ENCODE measurements at regions not wholly inside any gene's neighbourhood (a gene's known extent, or its start where the extent isn't known, plus 50 kb on each side); places are given as distances from the start of the nearest gene placed in this dataset.
"Not testable (repeated sequence)": the region's sequence is repeated elsewhere in the genome, so short reads cannot be mapped to it uniquely, and the experiment has no call there.

DNA sequence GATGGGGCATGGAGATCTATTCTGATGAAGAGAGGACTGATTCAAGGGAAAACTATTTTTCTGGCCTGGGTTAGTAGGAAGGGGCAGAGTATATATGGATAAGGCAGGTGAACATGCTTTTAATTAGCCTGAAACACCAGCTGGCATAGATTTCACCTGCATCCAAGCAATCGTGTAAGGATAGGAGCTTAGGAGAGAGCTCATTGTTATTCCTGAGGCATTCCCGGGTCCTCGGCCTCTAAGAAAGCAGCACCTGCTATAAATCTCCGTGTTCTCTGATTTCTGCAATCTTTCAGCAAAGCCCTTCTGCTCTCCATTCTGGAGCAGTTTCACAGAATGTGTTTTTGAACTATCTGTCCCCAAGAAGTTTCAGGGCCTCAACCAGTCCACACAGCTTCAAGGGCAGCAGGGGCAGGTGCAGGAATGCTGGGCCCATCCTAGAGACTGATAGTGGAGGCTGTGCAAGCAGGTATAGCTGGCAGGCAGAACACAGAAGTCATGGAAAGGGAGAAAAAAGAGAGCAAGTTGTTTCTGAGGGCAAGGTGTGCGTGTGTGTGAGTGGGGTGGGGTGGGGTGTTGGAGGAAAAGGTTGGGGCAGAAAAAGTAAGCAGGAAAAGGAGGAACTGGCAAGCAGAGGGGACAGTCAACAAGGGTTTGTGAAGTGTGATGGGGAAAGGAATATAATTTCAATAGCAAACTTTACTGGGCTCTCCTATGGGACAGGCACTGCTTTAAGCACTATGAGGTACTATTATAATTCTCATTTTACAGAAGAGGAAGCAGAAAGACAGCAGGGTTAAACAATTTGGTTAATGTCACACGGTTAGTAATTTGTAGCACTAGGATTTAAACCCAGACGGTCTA lies 203.7 kb upstream of the SSTR1 start:
- intact Hi-C loops (cut with micrococcal nuclease) = no loop called here
- Mint-ChIP-seq H3K9me3 (no peaks in the 10 kb centered on the region), H3K4me1 (ENCODE audit: low read depth) (no peaks in the 10 kb centered on the region), H3K27me3 (no peaks in the 10 kb centered on the region), H3K36me3 (ENCODE audit: low read depth) (no peaks in the 10 kb centered on the region), H3K4me3 (no peak overlapping the region), H3K27ac (no peak overlapping the region)

DNA sequence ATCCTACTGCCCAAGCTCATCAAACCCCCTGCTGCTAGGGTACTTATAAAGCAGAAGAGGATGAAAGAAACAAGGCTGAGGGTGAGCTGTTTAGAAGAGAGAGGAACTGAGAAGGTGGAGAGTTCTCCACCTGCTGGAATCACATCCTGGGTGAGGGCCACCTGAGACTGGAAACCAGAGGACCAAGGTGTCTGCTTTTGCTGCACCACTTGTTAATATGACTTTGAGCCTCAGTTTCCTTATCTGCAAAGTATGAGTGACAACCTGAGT lies 203.2 kb upstream of the SSTR1 start:
- no peak overlapping the region for H3K4me3 Mint-ChIP-seq
- H3K9me3 Mint-ChIP-seq = no peaks in the 10 kb centered on the region
- no peaks in the 10 kb centered on the region for H3K27me3 Mint-ChIP-seq
- H3K36me3 Mint-ChIP-seq (ENCODE audit: low read depth) = no peaks in the 10 kb centered on the region
- no peak overlapping the region for H3K27ac Mint-ChIP-seq
- intact Hi-C loops (cut with micrococcal nuclease) = no loop called here
- no peaks in the 10 kb centered on the region for H3K4me1 Mint-ChIP-seq (ENCODE audit: low read depth)

DNA sequence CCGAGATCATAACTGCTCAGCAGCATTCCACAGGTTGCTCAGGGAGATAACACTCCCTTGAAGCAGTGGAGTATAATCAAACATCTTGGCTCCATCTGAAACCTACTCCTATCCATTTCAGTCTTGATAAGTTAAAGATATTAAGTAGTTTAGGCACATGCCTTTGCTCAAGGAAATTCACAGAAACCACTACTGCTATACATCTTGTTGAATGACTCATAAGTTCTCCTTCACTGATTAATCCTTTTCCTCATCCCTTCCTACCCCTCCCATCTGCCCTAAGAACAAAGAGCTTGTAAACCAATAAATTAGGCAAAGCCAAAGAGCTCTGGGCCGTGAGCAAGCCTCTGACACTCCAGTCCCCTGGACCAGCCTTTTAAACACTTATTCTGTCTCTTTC lies 196.5 kb upstream of the SSTR1 start:
- H3K4me1 Mint-ChIP-seq (ENCODE audit: low read depth); intact Hi-C loops (cut with micrococcal nuclease); H3K27me3 Mint-ChIP-seq; H3K27ac Mint-ChIP-seq; H3K4me3 Mint-ChIP-seq; H3K36me3 Mint-ChIP-seq (ENCODE audit: low read depth): not testable (repeated sequence)
- peaks cover 45% of the 10 kb centered on the region for H3K9me3 Mint-ChIP-seq

DNA sequence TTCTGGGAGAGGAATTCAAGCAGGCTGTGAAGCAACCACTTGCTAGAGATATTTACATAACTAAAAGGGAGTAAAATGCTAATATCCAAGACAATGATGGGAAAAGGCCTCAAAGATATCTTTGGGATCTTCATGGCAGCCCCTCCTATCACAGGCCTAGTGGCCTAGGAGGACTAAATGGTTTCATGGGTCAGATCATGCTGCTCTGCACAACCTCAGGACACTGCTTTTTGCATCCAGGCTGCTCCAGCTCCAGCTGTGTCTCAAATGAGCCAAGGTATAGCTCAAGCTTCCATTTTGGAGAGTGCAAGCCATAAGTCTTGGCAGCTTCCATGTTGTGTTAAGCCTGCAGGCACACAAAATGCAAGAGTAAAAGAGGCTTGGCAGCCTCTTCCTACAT lies 195.6 kb upstream of the SSTR1 start:
- intact Hi-C loops (cut with micrococcal nuclease) = no loop called here
- H3K36me3 Mint-ChIP-seq (ENCODE audit: low read depth) = no peaks in the 10 kb centered on the region
- no peak overlapping the region for H3K27ac Mint-ChIP-seq
- no peak overlapping the region for H3K4me3 Mint-ChIP-seq
- H3K9me3 Mint-ChIP-seq = peaks cover 45% of the 10 kb centered on the region
- no peaks in the 10 kb centered on the region for H3K4me1 Mint-ChIP-seq (ENCODE audit: low read depth)
- H3K27me3 Mint-ChIP-seq = no peaks in the 10 kb centered on the region

DNA sequence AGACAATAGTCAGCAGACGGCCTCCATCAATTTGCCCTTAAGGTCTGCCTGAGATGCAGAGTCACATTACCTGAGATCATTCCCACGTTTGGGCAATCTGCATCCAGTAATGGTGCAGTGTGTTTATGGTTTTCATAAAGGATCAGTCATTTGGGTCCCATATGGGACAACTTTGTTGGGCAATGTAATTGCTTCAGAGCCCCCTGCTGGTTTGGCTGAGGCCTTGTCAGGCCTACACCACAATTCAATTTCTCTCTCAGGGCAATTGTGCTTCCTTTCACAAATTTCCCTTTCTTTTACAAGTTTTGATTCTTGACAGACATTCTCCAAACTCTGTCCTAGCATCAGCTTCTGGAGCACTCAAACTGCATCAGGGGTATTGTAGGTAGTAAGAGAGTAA lies 191.2 kb upstream of the SSTR1 start:
- intact Hi-C loops (cut with micrococcal nuclease) = no loop called here
- H3K9me3 Mint-ChIP-seq = peaks cover 33% of the 10 kb centered on the region
- H3K4me3 Mint-ChIP-seq = no peak overlapping the region
- no peaks in the 10 kb centered on the region for H3K36me3 Mint-ChIP-seq (ENCODE audit: low read depth)
- H3K27me3 Mint-ChIP-seq = no peaks in the 10 kb centered on the region
- H3K27ac Mint-ChIP-seq = no peak overlapping the region
- no peaks in the 10 kb centered on the region for H3K4me1 Mint-ChIP-seq (ENCODE audit: low read depth)

DNA sequence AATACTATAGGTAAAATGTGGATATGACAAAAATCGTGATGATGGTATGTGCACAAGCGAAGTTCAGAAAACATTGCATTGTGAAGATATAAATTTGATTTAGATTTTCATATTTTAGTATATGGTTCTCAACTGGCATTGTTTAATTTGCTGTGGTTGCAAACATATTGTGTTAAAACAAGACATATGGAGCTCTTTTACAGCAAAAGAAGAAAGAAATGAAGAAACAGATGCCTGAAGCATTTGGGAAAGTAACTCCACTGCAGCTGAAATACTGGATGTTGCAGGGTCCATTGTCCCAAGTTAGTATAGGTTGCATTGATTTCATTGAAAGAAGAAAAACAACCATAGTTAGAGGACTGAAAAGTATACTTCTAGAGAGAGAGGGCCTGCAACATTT lies 185.8 kb upstream of the SSTR1 start:
- Mint-ChIP-seq H3K4me3 (no peak overlapping the region), H3K27me3 (no peaks in the 10 kb centered on the region), H3K9me3 (peaks cover 26% of the 10 kb centered on the region), H3K36me3 (ENCODE audit: low read depth) (no peaks in the 10 kb centered on the region), H3K4me1 (ENCODE audit: low read depth) (no peaks in the 10 kb centered on the region), H3K27ac (no peak overlapping the region)
- intact Hi-C loops (cut with micrococcal nuclease) = no loop called here

DNA sequence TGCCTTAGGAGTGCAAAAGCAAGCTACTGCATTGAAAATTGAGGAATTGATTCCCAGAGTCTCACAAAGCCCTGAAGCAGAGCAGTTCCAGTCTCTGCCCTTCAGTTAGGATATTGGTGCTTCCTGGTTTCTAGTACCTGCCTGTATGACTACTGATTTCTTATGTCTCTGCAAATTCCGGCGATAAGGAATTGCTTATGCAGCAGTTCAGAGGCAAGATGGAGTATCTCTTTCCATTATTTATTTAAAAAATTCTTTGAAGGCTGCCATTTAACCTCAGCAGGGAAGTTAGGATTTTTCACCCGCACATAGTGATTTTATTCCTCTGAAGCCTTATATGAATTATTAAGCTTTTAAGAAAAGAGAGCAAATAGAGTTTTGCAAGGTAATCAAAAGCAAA lies 184.9 kb upstream of the SSTR1 start:
- Mint-ChIP-seq H3K4me3 (no peak overlapping the region), H3K9me3 (peaks cover 28% of the 10 kb centered on the region), H3K27ac (no peak overlapping the region), H3K4me1 (ENCODE audit: low read depth) (no peaks in the 10 kb centered on the region), H3K27me3 (no peaks in the 10 kb centered on the region), H3K36me3 (ENCODE audit: low read depth) (no peaks in the 10 kb centered on the region)
- intact Hi-C loops (cut with micrococcal nuclease) = no loop called here

DNA sequence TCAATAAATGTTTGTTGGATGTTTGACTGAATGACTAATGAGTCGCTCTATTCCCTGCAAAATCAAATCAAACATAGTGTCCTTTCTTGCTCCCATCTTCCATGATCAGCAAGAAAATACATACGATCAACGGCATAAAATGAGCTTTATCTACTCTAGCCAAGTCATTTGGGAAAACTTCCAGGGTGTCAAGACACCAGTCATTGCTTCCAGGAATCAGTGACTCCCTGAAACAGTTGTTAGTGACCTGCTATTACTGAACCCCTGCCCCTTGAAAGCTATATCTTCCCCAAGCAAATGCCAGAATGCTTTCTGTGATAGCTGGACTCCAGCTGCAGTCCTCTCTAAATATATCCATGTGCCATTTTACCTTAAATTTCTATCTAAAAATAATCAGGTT lies 169.5 kb upstream of the SSTR1 start:
- H3K4me1 Mint-ChIP-seq (ENCODE audit: low read depth) = no peaks in the 10 kb centered on the region
- H3K27ac Mint-ChIP-seq = no peak overlapping the region
- H3K36me3 Mint-ChIP-seq (ENCODE audit: low read depth) = no peaks in the 10 kb centered on the region
- no peak overlapping the region for H3K4me3 Mint-ChIP-seq
- intact Hi-C loops (cut with micrococcal nuclease) = no loop called here
- H3K27me3 Mint-ChIP-seq = no peaks in the 10 kb centered on the region
- H3K9me3 Mint-ChIP-seq = no peaks in the 10 kb centered on the region

DNA sequence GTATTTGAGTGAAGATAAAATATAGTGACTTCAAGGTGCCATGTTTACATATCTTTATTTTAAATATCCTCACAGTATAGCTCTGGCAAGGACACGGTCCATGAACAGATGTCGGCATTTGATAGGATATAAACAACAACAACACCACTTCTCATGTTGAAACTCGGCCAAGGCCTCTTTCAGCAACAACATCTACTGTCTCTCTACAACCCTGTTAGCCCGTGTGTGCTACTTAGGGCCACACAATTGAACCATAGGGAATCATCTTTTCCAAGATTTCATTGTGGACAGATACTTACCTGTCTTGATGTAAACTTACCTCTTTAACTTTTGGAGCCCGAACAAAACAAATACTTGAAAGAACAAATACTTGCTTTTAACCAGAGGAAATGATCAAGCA lies 168.7 kb upstream of the SSTR1 start:
- no peak overlapping the region for H3K4me3 Mint-ChIP-seq
- H3K27ac Mint-ChIP-seq = no peak overlapping the region
- no peaks in the 10 kb centered on the region for H3K4me1 Mint-ChIP-seq (ENCODE audit: low read depth)
- intact Hi-C loops (cut with micrococcal nuclease) = no loop called here
- no peaks in the 10 kb centered on the region for H3K9me3 Mint-ChIP-seq
- H3K27me3 Mint-ChIP-seq = no peaks in the 10 kb centered on the region
- no peaks in the 10 kb centered on the region for H3K36me3 Mint-ChIP-seq (ENCODE audit: low read depth)

DNA sequence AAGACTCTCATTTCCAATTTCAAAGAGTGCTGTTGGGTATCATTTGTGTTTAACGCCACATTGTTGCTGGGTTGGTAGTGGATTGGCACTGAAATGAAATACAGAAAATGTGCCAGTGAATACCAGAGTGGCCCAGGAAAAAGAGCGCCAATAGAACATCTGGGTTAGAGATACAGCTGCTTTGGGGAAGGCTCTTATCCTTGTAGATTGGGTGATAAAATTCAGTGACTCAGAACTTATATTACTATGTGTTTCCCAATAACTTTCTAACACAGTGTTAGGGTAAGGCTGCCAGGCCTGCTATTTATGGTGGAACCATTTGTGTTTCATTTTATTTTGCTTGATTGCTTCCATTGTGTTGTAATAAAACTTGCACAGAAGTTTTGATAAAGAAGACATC lies 168.2 kb upstream of the SSTR1 start:
- no peaks in the 10 kb centered on the region for H3K36me3 Mint-ChIP-seq (ENCODE audit: low read depth)
- no peaks in the 10 kb centered on the region for H3K4me1 Mint-ChIP-seq (ENCODE audit: low read depth)
- H3K9me3 Mint-ChIP-seq = no peaks in the 10 kb centered on the region
- intact Hi-C loops (cut with micrococcal nuclease) = no loop called here
- H3K27me3 Mint-ChIP-seq = no peaks in the 10 kb centered on the region
- no peak overlapping the region for H3K27ac Mint-ChIP-seq
- no peak overlapping the region for H3K4me3 Mint-ChIP-seq

DNA sequence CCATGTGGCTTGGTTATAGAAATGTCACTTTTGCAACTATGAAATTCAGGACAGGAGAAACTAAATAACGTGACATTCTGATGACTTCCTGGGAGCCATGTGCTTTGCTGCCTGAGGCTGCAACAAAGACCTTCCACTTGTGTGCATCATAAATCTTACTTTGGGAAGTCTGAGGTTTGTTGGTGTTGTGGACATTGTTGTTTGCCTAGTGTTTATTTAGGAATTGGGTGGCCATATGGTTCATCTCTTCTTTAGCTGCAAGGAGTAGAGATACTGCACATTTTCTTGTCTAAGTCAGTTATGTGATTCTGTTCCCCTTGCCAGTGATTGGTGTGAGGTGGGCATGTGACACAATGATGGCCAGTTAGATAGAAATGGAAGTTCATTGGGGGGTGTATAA lies 167.3 kb upstream of the SSTR1 start:
- H3K27me3 Mint-ChIP-seq = no peaks in the 10 kb centered on the region
- H3K9me3 Mint-ChIP-seq = no peaks in the 10 kb centered on the region
- no peaks in the 10 kb centered on the region for H3K4me1 Mint-ChIP-seq (ENCODE audit: low read depth)
- no peak overlapping the region for H3K4me3 Mint-ChIP-seq
- H3K36me3 Mint-ChIP-seq (ENCODE audit: low read depth) = no peaks in the 10 kb centered on the region
- intact Hi-C loops (cut with micrococcal nuclease) = no loop called here
- no peak overlapping the region for H3K27ac Mint-ChIP-seq

DNA sequence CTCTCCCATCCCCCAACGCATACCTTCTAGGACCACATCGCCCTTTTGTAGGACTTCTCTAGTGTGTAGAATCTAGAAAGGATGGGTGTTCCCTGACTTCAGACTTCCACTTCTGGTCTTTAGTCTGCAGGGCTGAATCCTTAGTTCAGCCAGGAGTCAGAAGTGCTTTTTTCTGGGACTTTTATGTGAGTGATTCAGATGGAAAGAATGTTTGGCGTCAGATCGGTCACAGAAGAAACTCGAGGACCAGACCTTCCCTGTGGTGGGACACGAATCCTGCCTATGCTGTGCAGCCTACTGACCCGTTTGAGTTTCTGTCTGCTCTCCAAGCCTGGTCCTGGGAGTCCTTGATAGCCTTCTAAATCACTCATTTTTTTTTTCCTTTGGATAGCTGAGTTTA lies 165.4 kb upstream of the SSTR1 start:
- intact Hi-C loops (cut with micrococcal nuclease) = no loop called here
- no peaks in the 10 kb centered on the region for H3K9me3 Mint-ChIP-seq
- H3K4me1 Mint-ChIP-seq (ENCODE audit: low read depth) = no peaks in the 10 kb centered on the region
- H3K27me3 Mint-ChIP-seq = no peaks in the 10 kb centered on the region
- H3K36me3 Mint-ChIP-seq (ENCODE audit: low read depth) = no peaks in the 10 kb centered on the region
- H3K27ac Mint-ChIP-seq = no peak overlapping the region
- H3K4me3 Mint-ChIP-seq = no peak overlapping the region

DNA sequence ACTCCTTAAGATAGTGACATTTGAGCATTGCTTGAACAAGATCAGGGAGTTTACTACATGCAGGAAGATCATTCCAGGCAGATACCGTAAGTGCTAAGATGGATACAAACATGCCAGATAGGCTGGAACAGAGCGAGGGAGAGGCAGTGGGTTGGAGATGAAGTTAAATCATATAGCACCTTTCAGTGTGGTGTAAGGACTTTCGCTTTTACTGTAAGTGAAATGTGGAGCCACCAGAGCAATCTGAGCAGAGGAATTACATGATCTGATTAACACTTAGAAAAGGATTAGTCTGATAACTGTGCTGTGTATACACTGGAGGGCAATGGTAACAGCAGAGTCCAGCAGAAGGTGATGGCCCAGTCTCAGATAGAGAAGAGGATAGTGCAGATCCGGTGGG lies 163.0 kb upstream of the SSTR1 start:
- H3K4me1 Mint-ChIP-seq (ENCODE audit: low read depth) = no peaks in the 10 kb centered on the region
- H3K9me3 Mint-ChIP-seq = peaks cover 14% of the 10 kb centered on the region
- H3K27me3 Mint-ChIP-seq = no peaks in the 10 kb centered on the region
- intact Hi-C loops (cut with micrococcal nuclease) = no loop called here
- H3K4me3 Mint-ChIP-seq = no peak overlapping the region
- no peaks in the 10 kb centered on the region for H3K36me3 Mint-ChIP-seq (ENCODE audit: low read depth)
- H3K27ac Mint-ChIP-seq = no peak overlapping the region

DNA sequence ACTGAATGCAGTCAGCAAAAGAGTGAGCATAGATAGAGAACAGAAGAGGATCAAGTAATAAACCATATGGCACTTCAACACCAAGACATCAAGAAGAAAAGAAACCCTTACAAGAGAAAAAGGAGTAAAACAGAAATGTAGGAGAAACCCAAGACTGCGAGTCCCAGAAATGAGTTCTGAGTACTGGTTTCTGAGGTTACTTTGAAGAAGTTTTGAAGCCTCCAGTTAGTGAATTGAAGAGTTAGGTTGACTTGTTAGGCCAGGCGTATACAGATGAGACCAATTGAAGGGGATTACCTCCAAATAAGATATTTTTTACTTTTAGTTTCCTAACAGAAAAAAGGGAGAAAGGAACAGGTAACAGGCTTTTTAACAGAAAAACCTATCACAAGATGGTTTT lies 162.2 kb upstream of the SSTR1 start:
- Mint-ChIP-seq H3K27me3 (no peaks in the 10 kb centered on the region), H3K4me1 (ENCODE audit: low read depth) (no peaks in the 10 kb centered on the region), H3K36me3 (ENCODE audit: low read depth) (no peaks in the 10 kb centered on the region), H3K4me3 (no peak overlapping the region), H3K27ac (no peak overlapping the region), H3K9me3 (peaks cover 14% of the 10 kb centered on the region)
- intact Hi-C loops (cut with micrococcal nuclease) = no loop called here

DNA sequence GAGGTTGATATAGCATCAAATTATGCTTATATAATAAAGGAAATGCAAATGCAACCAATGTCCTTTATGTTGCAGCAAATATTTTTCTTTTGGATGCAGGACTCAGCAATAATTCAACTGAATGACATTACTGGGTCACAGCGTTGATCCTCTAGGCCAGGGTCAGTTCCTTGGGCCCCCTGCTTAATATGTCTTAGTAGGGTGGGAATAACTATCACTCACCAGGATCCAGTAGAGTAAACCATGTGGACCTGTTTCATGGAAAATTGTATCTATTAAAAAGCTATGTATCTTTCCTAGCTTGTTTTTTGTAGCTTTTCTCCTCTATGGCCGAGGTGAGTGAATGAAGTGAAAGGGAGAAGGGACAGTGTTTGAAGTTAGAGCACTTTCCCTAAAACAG lies 161.5 kb upstream of the SSTR1 start:
- no peaks in the 10 kb centered on the region for H3K4me1 Mint-ChIP-seq (ENCODE audit: low read depth)
- no peaks in the 10 kb centered on the region for H3K27me3 Mint-ChIP-seq
- no peak overlapping the region for H3K4me3 Mint-ChIP-seq
- no peak overlapping the region for H3K27ac Mint-ChIP-seq
- no peaks in the 10 kb centered on the region for H3K36me3 Mint-ChIP-seq (ENCODE audit: low read depth)
- H3K9me3 Mint-ChIP-seq = peaks cover 14% of the 10 kb centered on the region
- intact Hi-C loops (cut with micrococcal nuclease) = no loop called here
